HG03442 (cell line): ENCODE measurements at regions not wholly inside any gene's neighbourhood (a gene's known extent, or its start where the extent isn't known, plus 50 kb on each side); places are given as distances from the start of the nearest gene placed in this dataset.

Experiments
- ATAC-seq: cut with Tn5 transposase; IDR thresholded peaks from one replicate; pipeline ENCODE4 v1.9.1; 2021; ENCODE audit warnings: mild to moderate bottlenecking, moderate library complexity; ENCODE audit not compliant: unreplicated experiment

DNA sequence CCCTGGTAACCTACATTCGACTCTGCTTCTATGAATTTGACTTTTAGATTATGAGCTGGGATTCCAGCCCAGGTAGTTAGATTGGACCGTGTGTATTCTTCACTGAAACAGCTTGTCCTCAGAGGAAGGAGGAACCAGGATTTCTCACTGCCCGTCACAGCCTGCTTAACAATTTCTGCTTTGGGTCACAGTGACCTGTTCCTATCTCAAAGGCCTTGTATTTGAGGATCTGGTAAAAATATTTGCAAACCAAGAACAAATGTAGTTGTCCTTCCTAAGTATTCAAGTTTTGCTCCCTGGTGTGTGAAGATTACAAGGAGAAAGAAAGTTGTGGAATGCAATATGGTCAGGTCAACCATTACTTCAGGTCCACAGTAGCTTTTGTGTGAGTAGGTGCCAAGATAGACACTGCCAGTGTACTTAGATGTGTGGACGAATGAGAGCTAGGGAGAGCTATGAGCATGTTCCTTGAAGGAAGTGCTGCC lies 55.1 kb downstream of the KIF4B start:
- no peak for ATAC-seq

DNA sequence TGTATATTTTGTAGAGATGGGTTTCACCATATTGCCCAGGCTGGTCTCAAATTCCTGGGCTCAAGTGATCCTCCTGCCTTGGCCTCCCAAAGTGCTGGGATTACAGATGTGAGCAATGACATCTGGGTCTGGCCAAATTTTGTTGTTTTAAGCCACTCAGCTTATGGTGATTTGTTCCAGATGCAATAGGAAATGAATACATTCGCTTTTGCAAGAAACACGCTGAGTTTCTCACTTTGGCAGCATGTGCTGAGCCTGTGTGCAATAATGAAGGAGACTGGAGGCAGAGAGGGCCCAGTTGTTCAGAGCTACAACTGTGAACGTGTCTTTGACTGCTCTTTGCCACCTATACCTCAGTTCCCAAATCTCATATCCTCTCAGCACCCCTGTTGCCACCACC lies 56.4 kb downstream of the KIF4B start:
- ATAC-seq, result no peak

DNA sequence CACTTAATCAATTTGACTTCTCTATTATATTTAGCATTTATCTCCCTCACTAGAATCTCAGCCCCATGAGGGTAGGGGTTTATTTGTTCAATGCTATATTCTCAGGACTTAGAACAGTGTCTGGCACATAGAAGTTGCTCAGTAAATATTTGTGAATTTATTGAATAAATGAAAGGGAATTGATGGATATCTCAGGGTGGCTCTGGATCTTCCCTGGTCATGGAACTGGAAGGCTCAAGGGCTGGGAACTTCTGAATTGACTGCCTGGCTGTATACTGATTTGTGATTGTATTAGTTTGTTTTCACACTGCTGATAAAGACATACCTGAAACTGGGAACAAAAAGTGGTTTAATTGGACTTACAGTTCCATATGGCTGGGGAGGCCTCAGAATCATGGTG lies 57.2 kb downstream of the KIF4B start:
- ATAC-seq, result no peak

DNA sequence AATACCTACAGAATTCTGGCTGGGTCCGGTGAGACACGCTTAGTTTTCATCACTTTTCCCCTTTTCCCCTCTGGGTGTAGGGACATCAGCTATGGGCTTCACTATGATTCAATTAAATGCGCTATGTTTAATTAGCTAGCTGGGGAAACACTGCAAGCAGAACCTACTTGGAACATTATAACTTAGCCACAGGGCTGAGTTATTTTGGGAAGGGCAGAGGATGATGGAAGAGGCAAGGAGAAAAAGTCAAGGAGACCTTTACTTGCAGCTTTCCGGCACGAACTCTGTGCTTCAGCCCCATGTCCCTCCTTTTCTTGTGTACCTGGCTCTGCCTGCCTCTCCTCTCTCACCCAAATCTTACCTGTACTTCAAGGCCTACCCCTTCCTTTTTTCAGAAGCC lies 62.8 kb downstream of the KIF4B start:
- no peak for ATAC-seq

DNA sequence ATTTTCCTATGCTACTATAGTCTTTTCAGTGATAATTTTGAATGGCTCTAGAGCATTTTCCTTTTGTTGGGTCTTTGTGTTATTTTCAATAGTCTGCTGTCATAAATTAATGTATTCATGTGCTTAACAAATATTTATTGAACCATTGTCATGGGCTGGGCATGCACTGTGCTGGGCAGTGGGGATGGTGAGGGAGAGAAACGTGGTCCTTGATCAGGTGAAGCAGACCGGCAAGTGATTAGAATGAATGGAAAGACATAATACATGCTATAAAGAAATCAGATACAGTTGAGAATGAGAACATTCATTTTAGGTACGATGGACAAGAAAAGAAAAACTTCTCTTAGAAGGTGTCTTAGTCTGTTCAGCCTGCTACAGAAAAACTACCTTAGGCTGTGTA lies 66.1 kb downstream of the KIF4B start:
- ATAC-seq, result no peak

DNA sequence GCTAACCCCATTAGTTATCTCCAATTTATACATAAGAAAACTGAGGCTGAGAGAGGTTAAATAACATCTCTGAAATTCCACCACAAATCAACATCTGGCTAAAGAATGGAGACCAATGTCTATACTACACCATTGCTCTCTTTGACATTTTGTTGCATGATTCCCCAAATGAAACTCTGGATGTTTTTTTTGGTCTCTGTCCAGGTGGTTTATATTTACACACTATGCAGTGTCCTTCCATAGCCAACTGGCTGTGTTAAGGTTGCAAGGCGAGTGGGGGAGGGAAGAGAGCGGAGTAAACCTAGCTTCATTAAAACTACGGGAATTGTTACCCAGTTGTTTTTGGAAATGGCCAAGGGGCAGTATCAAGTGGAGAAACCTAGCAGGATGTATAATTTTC lies 67.2 kb downstream of the KIF4B start:
- no peak for ATAC-seq

DNA sequence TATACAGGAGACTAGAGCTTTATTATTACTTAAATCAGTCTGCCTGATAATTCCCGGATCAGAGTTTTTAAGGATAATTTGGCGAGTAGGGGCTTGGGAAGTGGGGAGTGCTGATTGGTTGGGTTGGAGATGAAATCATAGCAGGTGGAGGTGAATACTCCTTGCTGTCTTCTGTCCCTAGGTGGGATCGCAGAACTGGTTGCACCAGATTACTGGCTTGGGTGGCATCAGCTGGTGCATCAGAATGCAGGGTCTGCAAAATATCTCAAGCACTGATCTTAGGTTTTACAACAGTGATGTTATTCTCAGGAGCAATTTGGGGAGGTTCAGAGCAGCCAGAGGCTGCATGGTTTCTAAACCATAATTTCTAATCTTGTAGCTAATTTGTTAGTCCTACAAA lies 68.1 kb downstream of the KIF4B start:
- ATAC-seq, result no peak

DNA sequence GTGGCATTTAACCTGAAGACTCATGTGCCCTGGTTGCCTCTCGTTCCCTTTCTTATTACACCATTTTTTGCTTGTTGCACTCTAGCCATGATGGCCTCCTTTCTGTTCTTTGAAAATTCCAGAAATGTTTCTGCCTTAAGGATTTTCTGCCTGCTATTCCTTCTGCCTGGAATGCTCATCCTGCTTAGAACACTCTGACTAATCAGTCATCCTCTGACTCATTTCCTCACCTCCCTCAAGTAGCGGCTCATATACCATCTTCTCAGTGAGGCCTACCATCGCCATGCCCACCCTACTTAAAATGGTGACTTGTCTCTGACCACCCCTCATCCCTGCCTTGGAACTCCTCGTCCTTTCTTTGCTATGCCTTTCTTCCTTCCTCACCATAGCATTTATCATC lies 68.8 kb downstream of the KIF4B start:
- ATAC-seq, result no peak

DNA sequence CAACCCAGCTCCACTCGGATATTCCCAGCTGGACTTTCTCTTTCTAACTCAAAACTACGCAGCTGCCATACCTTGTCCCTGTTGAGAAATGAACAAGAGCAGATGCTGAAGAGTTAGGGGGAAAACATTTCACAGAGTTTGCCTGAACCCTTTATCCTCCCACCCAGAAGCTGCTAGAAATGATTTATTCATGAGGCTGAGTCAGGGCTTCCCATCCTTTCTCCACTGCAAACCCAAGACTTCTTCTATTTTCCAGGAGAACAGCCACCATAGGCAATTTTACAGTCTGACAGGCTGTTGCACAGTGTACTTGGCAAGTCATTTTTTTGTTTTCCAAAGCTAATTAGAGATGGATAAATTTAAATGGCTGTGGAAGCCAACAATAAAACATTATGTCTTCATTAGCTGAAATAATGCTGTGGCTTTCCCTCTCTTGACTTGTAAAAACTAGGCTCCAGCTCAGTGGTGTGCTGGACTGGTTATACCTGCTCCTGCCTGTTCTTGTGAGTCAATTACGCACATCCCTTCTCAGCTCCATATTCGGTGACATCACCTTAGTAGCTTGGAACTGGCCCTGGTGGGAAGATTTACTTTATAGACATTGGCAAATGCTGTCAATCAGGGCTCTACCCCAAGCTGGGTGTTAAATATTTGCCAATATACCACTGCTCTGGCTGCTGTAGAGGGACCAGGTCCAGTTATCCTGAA lies 71.9 kb downstream of the KIF4B start:
- ATAC-seq, result no peak

DNA sequence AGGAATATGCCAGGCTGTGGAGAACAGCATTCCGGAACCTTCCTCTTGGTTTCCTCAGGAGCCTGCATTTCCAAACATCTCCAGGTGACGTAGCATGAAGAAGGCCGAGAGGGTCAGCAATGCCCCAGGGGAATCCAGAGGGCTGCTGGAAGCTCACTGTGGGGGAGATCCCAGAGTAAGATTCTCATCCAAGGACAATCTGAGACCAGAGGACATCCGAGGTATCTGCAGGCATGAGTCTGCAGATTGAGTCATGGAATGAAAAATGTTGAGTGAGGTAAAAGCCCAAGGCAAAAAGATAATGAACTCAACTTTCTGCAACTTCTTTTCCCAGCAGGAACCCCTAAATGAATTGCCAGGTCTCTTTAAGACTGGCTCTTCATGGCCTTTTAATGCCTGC lies 73.5 kb downstream of the KIF4B start:
- no peak for ATAC-seq

DNA sequence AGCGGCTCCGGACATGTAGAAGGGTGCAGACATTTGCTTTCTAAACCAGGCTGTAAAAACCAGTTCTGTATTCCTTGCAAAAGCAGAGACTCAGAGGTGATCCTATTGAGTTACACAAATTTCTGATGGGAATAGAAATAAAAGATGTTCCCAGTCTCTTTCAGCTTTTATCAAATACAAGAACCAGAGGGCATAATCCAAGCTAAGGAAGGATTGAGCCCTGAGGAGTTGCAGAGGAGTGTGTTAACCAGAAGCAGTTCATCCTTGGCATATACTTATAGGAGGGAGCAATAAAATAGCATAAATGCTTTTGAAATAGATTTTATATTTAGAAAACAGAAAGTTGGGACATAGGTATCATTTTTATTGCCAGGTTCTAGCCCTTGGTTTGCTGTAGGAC lies 75.3 kb downstream of the KIF4B start:
- ATAC-seq, result no peak

DNA sequence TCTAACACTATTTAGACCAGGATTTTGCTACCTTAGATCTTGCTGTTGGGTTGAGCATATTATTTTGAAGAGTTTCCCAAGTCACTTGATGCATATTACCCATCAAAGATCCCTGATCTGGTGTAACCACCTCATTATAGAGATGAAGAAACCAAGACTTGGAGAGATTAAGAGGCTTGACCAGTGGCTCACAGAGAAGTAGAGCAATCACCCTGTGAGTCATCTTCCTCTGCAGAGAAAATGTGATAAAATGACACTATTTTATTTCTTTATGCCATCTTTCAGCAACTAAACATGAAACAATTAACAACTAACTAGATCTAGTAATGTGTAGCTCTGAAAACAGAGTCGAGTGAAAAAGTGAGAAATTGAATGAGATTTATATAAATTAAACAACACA lies 76.1 kb downstream of the KIF4B start:
- ATAC-seq, result no peak

DNA sequence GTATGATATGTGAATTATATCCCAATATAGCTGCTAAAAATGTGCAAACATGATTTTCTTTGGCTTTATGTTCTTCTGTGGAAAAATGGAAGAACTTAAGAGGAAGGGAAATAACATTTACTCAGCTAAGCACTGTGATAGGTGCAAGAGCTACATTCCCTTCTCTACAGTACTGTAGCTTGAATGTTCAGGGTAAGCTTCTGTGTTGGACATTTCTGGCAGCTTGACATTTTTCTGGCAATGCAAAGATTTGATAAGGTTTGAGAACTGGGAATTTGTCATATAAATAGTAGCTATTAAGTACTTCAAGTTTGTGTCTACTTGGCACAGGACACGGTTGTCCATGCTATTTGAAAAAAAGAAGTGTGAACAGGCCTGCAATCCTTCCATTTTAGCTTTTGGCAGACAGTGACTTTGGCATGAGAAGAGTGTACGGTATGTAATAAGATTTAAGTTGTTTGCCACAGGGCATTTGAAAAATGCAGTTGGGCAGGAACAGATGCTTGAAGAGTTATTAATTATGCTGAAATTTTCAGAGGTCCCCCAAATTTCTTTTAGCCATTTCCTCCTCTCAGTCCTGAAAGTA lies 77.6 kb downstream of the KIF4B start:
- ATAC-seq, result no peak

DNA sequence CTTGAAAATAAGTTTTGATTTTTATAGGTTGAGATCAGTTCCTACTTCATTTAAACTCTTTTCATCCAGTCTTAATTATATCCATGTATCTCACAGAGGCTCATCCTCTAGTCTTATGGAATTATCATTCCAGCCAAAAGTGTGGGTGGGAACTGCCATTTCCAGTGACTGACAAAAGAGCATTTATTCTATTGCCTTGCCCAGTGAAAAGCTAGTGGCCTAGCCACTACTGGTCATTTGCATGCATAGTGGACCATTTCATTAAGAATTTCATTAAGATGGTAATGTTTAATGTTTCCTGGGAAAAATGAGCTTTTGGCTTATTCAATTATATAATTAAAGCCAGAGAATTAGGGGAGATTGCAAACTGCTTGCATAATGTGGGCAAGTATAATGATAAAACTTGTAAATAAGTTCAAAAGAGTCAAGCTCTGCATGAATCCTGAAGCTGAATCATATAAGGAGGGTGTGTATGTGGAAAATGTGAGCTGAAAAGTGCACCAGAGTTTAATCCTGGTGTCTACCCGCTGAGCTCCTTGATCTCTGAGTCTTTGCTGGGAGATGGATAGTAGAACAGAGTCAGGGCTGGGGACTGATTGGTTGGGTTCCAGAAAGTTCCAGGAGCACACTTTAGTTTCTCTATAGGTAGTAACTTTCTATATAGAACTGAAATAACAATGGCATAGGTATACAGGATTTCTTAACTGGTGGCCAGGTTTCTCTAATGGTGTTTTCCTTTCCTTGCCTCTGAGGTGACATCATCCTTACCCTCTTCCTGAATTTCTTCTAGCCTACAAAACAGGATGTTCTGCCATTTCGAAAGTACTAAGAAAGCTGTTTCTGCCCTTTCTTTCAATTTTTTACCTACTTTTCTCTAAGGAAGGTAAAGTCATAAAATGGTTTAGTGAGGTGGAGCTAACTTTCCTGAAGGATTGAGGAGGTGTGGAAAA lies 78.5 kb downstream of the KIF4B start:
- no peak for ATAC-seq

DNA sequence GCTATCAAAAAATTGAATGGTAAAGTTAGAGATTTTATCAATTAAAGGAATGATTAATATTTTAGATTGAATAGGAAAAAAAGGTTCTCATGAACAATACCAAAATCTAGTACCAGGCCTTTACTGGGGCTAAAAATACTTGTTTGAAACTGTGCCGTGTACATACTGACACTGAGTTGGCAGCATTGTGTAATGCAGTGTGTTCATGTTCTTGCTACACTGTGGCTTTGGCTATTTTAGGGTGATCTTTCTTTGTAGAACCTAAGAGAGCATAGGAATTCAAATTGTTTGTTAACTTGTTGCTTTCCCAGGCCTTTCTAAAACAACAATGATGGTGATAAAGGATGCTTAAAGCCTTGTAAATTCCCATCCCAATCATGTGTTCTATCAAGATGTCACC lies 80.9 kb downstream of the KIF4B start:
- ATAC-seq, result no peak

DNA sequence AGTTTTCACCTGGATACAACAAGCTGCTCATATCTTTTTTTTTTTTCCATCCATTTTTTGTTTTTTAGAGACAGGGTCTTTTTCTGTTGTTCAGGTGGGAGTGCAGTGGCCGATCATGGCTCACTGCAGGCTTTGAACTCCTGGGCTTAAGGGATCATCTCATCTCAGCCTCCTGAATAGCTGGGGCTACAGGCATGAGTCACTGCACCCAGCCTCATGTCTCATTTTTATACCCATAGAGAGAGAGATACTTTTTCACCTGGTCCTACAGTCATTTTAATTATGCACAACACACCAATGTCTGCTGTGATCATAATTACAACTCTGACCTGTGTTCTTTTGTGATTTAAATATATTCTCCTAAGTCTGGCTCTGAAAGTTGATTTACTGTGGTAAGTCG lies 84.4 kb downstream of the KIF4B start:
- no peak for ATAC-seq

DNA sequence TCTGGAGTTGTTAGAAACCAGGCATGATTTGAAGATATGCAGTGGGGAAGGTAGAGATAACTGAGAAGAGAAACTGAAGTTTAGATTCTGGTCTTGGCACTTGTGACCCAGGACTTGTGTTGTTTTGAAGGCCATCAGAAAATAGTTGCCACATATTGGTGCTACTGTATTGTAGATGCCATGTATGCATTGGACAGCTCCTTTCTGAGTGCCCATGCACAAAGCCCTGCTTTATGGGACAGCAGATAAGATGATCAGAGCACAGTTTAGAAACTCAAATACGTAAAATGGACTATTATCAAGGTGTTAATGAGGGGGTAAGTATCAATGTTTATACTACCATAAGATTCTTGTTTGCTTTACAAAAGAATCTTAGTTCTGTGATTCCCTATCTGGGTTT lies 84.9 kb downstream of the KIF4B start:
- ATAC-seq, result no peak

DNA sequence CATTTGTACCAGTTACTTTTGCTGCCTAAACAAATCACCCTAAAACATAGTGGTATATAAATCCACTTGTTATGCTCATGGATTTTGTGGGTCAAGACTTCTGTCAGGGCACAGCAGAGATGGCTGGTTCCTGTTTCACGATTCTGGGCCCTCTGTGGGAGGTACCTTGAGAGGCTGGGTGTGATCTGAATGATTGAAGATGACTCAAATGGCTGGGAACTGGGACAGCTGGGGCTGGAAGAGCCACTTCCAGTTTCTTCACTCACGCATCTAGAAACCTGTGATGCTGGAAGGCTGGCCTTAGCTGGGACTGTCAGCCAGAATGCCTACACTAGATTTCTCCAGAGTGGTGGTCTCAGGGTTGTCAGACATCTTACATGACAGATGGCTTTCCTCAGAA lies 88.1 kb downstream of the KIF4B start:
- ATAC-seq, result no peak

DNA sequence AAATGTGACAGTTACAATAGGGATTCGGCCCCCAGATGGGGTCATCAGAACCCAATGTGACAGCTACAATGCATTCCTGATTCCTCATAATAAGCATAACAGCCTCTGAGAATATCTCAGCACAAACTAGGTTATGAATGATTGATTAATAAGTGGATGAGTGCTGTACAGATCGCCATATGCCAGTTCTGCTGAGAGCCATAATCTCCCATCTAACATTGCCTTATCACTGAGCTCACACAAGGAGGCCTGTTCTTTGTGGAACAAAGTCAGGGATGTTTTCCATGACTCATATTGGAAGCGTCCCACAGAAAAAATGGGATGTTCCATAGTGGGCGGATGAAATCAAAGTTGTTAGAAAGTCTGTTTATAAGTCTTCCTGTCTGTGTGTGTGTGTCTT lies 89.6 kb downstream of the KIF4B start:
- no peak for ATAC-seq

DNA sequence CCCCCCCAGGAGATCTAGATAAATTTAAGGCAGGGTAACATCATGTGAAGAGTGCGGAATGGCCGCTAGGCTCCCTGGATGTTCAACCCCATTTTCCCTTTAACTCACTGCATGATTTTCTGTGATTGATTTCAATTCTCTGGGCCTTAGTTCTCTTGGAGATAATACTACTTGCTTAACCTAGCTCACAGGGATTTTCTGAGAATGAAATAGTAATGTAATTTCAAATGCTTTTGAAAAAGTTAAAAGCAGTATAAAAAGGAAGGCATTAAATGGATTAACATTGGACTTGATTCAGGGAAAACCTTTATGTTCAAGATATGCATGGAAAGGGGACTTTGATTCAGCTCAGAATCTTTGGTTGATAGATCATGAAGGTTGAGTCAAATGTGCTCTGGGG lies 90.9 kb downstream of the KIF4B start:
- ATAC-seq, result no peak

DNA sequence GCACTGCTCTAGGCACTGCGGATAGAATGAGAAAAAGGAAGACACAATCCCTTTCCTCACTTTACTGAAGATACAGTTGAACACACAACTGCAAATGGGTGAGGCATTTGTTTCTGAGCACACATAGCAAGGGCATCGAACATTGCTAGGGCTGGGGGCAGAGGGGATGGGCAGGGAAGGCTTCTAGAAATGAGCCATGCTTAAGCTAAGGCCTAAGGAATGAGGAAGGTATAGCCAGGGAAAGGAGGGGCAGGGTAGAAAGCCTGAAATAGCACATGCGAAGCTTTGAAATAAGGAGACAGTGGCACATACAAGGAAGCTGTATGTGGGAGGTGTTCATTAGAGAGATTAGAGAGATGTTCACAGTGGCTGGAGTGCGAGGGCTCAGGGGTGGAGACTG lies 92.7 kb downstream of the KIF4B start:
- no peak for ATAC-seq

DNA sequence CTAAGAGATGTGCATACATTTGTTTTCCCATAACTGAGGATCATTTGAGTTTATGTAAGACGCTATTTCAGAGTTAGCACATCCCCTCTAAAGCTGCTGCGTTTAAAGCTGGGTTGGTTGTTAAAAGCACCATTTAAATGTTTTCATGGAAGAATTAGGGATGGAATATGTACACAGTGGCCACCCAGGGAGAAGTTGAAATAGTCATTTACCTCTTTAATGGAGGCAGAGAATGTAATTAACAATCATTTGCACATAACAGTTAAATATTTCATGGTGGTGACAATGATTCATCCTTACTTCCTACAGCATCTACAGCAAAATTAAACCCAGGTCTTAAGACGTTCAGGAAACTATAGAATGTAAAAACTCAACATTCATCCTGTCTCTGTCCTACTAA lies 100.3 kb downstream of the KIF4B start:
- ATAC-seq, result no peak
